ENCODE measurements at regions not wholly inside any gene's neighbourhood (a gene's known extent, or its start where the extent isn't known, plus 50 kb on each side); places are given as distances from the start of the nearest gene placed in this dataset.
A peak's percentile ranks its signal among the peaks of the same experiment; 100 is the strongest.

- TF ChIP-seq CTCF (IDR thresholded peaks at IDR 0.05) = no peak
Measured at GRCh38 chr4:22179124-22179874, 230.7 kb upstream of the KCNIP4 start.

GRCh38 chr4:22174640-22175039 lies 226.1 kb upstream of the KCNIP4 start:
- no peak for TF ChIP-seq CTCF (IDR thresholded peaks at IDR 0.05)

- TF ChIP-seq CTCF (IDR thresholded peaks at IDR 0.05) = no peak
Measured at GRCh38 chr4:22170353-22170752, 221.8 kb upstream of the KCNIP4 start.

GRCh38 chr4:22167201-22167600 lies 218.6 kb upstream of the KCNIP4 start:
- no peak for TF ChIP-seq CTCF (IDR thresholded peaks at IDR 0.05)

- TF ChIP-seq CTCF (IDR thresholded peaks at IDR 0.05) = no peak
Measured at GRCh38 chr4:22162454-22162853, 213.9 kb upstream of the KCNIP4 start.

GRCh38 chr4:22130741-22131140 lies 182.2 kb upstream of the KCNIP4 start:
- TF ChIP-seq CTCF (IDR thresholded peaks at IDR 0.05) = no peak

- TF ChIP-seq CTCF (IDR thresholded peaks at IDR 0.05) = peak; percentile 49
Measured at GRCh38 chr4:22129454-22130029, 181.0 kb upstream of the KCNIP4 start.

Measured in LNCAP (cell line).